Nephron progenitor cell (in vitro differentiated cells): ENCODE measurements at regions not wholly inside any gene's neighbourhood (a gene's known extent, or its start where the extent isn't known, plus 50 kb on each side); places are given as distances from the start of the nearest gene placed in this dataset.

ENCODE experiments used
- DNase-seq: peaks from one replicate; pipeline ENCODE4 v3.0.0; 2021
- H3K27ac Mint-ChIP-seq: 2 replicates; pipeline ENCODE4 v1.8.0; 2021; ENCODE audit warnings: mild to moderate bottlenecking, moderate library complexity, mixed read lengths
- H3K27me3 Mint-ChIP-seq: 2 replicates; pipeline ENCODE4 v1.8.0; 2021; ENCODE audit warnings: mild to moderate bottlenecking, low read depth, mixed read lengths; ENCODE audit not compliant: poor library complexity
- H3K36me3 Mint-ChIP-seq: 2 replicates; pipeline ENCODE4 v1.8.0; 2021; ENCODE audit warnings: low read depth, mixed read lengths
- H3K4me1 Mint-ChIP-seq: 2 replicates; pipeline ENCODE4 v1.8.0; 2021; ENCODE audit warnings: mixed read lengths
- H3K4me3 Mint-ChIP-seq: 2 replicates; pipeline ENCODE4 v1.8.0; 2021; ENCODE audit warnings: mild to moderate bottlenecking, moderate library complexity, mixed read lengths
- H3K9me3 Mint-ChIP-seq: 2 replicates; pipeline ENCODE4 v1.8.0; 2021; ENCODE audit warnings: mild to moderate bottlenecking, moderate library complexity, mixed read lengths
- CTCF ChIP-seq: fragments of 200-600 bp; sonication (generic); IDR thresholded peaks from 2 replicates; pipeline ENCODE4 v1.5.0; 2021; ENCODE audit warnings: antibody characterized with exemption

- Mint-ChIP-seq H3K36me3 (no peaks in the 10 kb centered on the region), H3K27me3 (no peaks in the 10 kb centered on the region), H3K9me3 (peaks cover 6% of the 10 kb centered on the region), H3K4me1 (no peaks in the 10 kb centered on the region), H3K4me3 (no peak overlapping the region), H3K27ac (no peak overlapping the region)
- TF ChIP-seq CTCF = no peak
- no peak for DNase-seq
These were observed 186.4 kb downstream of the CAAP1 start for GRCh38 chr9:26706223-26706622.

GRCh38 chr9:26695298-26695622 is 197.3 kb downstream of the CAAP1 start:
- Mint-ChIP-seq H3K9me3 (peaks cover 37% of the 10 kb centered on the region), H3K36me3 (peaks cover 11% of the 10 kb centered on the region), H3K27ac (no peak overlapping the region), H3K4me3 (no peak overlapping the region), H3K27me3 (no peaks in the 10 kb centered on the region), H3K4me1 (peaks cover 4% of the 10 kb centered on the region)
- DNase-seq = no peak
- TF ChIP-seq CTCF = no peak

GRCh38 chr9:26694381-26695297 is 198.0 kb downstream of the CAAP1 start:
- Mint-ChIP-seq H3K4me1 (peaks cover 4% of the 10 kb centered on the region), H3K27me3 (no peaks in the 10 kb centered on the region), H3K4me3 (no peak overlapping the region), H3K9me3 (peaks cover 30% of the 10 kb centered on the region), H3K27ac (no peak overlapping the region), H3K36me3 (peaks cover 11% of the 10 kb centered on the region)
- no peak for TF ChIP-seq CTCF
- DNase-seq = no peak

- Mint-ChIP-seq H3K36me3 (no peaks in the 10 kb centered on the region), H3K4me3 (no peak overlapping the region), H3K27ac (no peak overlapping the region), H3K9me3 (no peaks in the 10 kb centered on the region), H3K27me3 (no peaks in the 10 kb centered on the region), H3K4me1 (peaks cover 4% of the 10 kb centered on the region)
- TF ChIP-seq CTCF = no peak
- DNase-seq = no peak
These were observed 203.6 kb downstream of the CAAP1 start for GRCh38 chr9:26689041-26689440.

GRCh38 chr9:26687421-26687820 is 205.2 kb downstream of the CAAP1 start:
- Mint-ChIP-seq H3K27ac (no peak overlapping the region), H3K4me3 (no peak overlapping the region)

More at GRCh38 chr9:26687421-26687820, 205.2 kb downstream of the CAAP1 start:
- no peak for TF ChIP-seq CTCF
- H3K27me3 Mint-ChIP-seq = no peaks in the 10 kb centered on the region
- H3K36me3 Mint-ChIP-seq = no peaks in the 10 kb centered on the region
- no peaks in the 10 kb centered on the region for H3K9me3 Mint-ChIP-seq
- DNase-seq = no peak
- peaks cover 11% of the 10 kb centered on the region for H3K4me1 Mint-ChIP-seq
